Esophagus muscularis mucosa (tissue), 3 donors: ENCODE measurements at regions not wholly inside any gene's neighbourhood (a gene's known extent, or its start where the extent isn't known, plus 50 kb on each side); places are given as distances from the start of the nearest gene placed in this dataset.

ENCODE experiments used
- CTCF ChIP-seq, 3 experiments: fragments of 200-600 bp in 2 of 3; fragments of 450-650 bp in 1 of 3; sonication (generic) in 2 of 3; IDR thresholded peaks; one replicate each; pipeline ENCODE4 v1.5.1; 2017 to 2019; ENCODE audit warnings: antibody characterized with exemption in 3 of 3, mild to moderate bottlenecking in 2 of 3, moderate library complexity in 1 of 3
- POLR2A ChIP-seq: fragments of 450-650 bp; IDR thresholded peaks from one replicate; pipeline ENCODE4 v1.6.1; 2017; ENCODE audit warnings: antibody characterized with exemption, moderate library complexity, mild to moderate bottlenecking, low read depth

GRCh38 chr11:121924191-121924590 lies 191.8 kb downstream of the BLID start:
- TF ChIP-seq POLR2A (no peak), CTCF (IDR thresholded peaks at IDR 0.05) (no peak)
